ENCODE measurements at regions not wholly inside any gene's neighbourhood (a gene's known extent, or its start where the extent isn't known, plus 50 kb on each side); places are given as distances from the start of the nearest gene placed in this dataset.

DNA sequence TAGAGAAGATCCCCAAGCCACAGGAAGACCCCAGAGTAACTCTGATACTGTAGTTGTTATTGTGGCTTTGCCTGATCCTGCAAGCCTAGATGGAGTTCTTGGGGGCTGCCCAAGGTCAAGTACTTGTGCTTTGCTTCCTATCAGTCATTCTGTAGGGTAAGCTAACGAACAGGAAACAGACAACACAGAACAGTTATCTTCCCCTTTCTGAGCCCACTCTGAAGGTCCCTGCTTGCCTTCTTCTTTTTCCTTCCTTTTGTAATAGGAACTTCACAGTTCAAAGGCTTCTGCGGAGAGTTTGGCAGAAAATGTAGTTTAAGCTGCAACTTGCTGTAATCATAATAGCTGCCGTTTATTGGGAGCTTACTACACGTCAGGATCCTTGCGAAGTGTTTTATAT lies 494.1 kb upstream of the ERCC4 start:
- Mint-ChIP-seq H3K27me3 (ENCODE audit: low read depth) (peaks cover 12% of the 10 kb centered on the region), H3K4me3 (no peak overlapping the region), H3K4me1 (ENCODE audit: low read depth) (no peaks in the 10 kb centered on the region), H3K36me3 (ENCODE audit: low read depth) (no peaks in the 10 kb centered on the region), H3K9me3 (no peaks in the 10 kb centered on the region), H3K27ac (no peak overlapping the region)
- intact Hi-C loops (cut with micrococcal nuclease), result no loop called here
- CTCF ChIA-PET, result interaction anchor here (1.3 kb wide), 1 partner anchor 27 kb away, joined by 3 read pairs; no protein-coding TSS in a partner anchor
- no peak for DNase-seq

- intact Hi-C loops (cut with micrococcal nuclease), result no loop called here
- H3K9me3 Mint-ChIP-seq, result no peaks in the 10 kb centered on the region
- H3K4me3 Mint-ChIP-seq, result no peak overlapping the region
- CTCF ChIA-PET, result interaction anchor here (1.3 kb wide), 1 partner anchor 27 kb away, joined by 3 read pairs; no protein-coding TSS in a partner anchor
- H3K4me1 Mint-ChIP-seq (ENCODE audit: low read depth), result no peaks in the 10 kb centered on the region
- no peak overlapping the region for H3K27ac Mint-ChIP-seq
- H3K36me3 Mint-ChIP-seq (ENCODE audit: low read depth), result no peaks in the 10 kb centered on the region
- H3K27me3 Mint-ChIP-seq (ENCODE audit: low read depth), result peaks cover 12% of the 10 kb centered on the region
- DNase-seq, result no peak
These were observed 493.7 kb upstream of the ERCC4 start for GRCh38 chr16:13426269-13426668.

DNA sequence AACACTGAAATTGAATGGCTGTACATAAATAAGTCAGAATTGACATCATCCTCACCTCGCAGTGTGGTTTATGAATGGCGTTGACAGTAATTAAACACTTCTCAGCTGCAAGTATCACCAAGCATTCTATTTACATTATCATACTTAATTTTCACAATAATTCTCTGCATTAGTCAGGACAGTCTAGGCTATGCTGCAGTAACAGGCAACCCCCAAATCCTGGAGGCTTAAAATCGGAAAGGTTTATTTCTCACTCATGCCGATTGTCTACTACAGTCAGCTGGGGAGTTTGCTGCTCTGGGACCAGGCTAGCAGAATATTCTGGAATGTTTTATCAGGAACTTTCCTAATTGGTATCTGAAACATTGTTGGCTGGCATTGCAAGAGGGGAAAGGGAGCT lies 493.2 kb upstream of the ERCC4 start:
- H3K27ac Mint-ChIP-seq, result no peak overlapping the region
- H3K9me3 Mint-ChIP-seq, result no peaks in the 10 kb centered on the region
- H3K36me3 Mint-ChIP-seq (ENCODE audit: low read depth), result no peaks in the 10 kb centered on the region
- H3K4me3 Mint-ChIP-seq, result no peak overlapping the region
- intact Hi-C loops (cut with micrococcal nuclease), result no loop called here
- DNase-seq, result no peak
- no peaks in the 10 kb centered on the region for H3K4me1 Mint-ChIP-seq (ENCODE audit: low read depth)
- CTCF ChIA-PET, result interaction anchor here (1.3 kb wide), 1 partner anchor 27 kb away, joined by 3 read pairs; no protein-coding TSS in a partner anchor
- peaks cover 11% of the 10 kb centered on the region for H3K27me3 Mint-ChIP-seq (ENCODE audit: low read depth)

GRCh38 chr16:13427943-13428342 lies 492.0 kb upstream of the ERCC4 start:
- H3K4me3 Mint-ChIP-seq, result no peak overlapping the region
- intact Hi-C loops (cut with micrococcal nuclease), result no loop called here
- peaks cover 10% of the 10 kb centered on the region for H3K27me3 Mint-ChIP-seq (ENCODE audit: low read depth)
- CTCF ChIA-PET, result interaction anchor here (1.4 kb wide), 1 partner anchor 25 kb away, joined by 4 read pairs; no protein-coding TSS in a partner anchor
- no peak for DNase-seq
- H3K27ac Mint-ChIP-seq, result no peak overlapping the region
- no peaks in the 10 kb centered on the region for H3K36me3 Mint-ChIP-seq (ENCODE audit: low read depth)
- no peaks in the 10 kb centered on the region for H3K9me3 Mint-ChIP-seq
- H3K4me1 Mint-ChIP-seq (ENCODE audit: low read depth), result no peaks in the 10 kb centered on the region

GRCh38 chr16:13429416-13429815 lies 490.5 kb upstream of the ERCC4 start:
- Mint-ChIP-seq H3K4me3 (no peak overlapping the region), H3K9me3 (no peaks in the 10 kb centered on the region), H3K4me1 (ENCODE audit: low read depth) (no peaks in the 10 kb centered on the region), H3K36me3 (ENCODE audit: low read depth) (no peaks in the 10 kb centered on the region), H3K27me3 (ENCODE audit: low read depth) (peaks cover 2% of the 10 kb centered on the region), H3K27ac (no peak overlapping the region)
- intact Hi-C loops (cut with micrococcal nuclease), result no loop called here
- DNase-seq, result no peak
- CTCF ChIA-PET, result interaction anchor here (1.4 kb wide), 1 partner anchor 23 kb away, joined by 4 read pairs; no protein-coding TSS in a partner anchor

DNA sequence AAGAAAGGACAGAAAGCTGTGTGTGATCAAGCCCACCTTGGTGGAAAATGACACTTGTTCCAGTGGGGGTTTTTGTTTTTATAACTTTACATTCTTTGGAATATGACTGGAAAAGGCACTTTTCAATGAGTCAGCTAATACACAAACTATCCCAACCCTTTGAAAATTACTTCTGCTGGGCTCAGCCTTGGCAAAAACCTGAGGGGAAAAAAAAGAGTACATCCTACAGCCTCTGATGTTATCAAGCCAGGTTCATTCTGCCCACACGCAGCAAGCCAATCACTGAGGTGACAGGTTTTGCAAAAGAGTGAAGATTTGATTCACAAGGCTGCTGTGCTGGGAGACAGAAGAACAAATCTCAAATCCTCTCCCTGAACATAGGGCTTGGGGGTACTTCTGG lies 484.5 kb upstream of the ERCC4 start:
- CTCF ChIA-PET, result no interaction called here
- Mint-ChIP-seq H3K27me3 (ENCODE audit: low read depth) (peaks cover 4% of the 10 kb centered on the region), H3K36me3 (ENCODE audit: low read depth) (no peaks in the 10 kb centered on the region), H3K4me3 (no peak overlapping the region), H3K9me3 (no peaks in the 10 kb centered on the region), H3K4me1 (ENCODE audit: low read depth) (no peaks in the 10 kb centered on the region), H3K27ac (no peak overlapping the region)
- DNase-seq, result no peak
- intact Hi-C loops (cut with micrococcal nuclease), result no loop called here

GRCh38 chr16:13435873-13436474 lies 484.0 kb upstream of the ERCC4 start:
- CTCF ChIA-PET, result no interaction called here
- Mint-ChIP-seq H3K9me3 (no peaks in the 10 kb centered on the region), H3K36me3 (ENCODE audit: low read depth) (no peaks in the 10 kb centered on the region), H3K4me1 (ENCODE audit: low read depth) (no peaks in the 10 kb centered on the region), H3K27ac (no peak overlapping the region), H3K27me3 (ENCODE audit: low read depth) (peaks cover 4% of the 10 kb centered on the region), H3K4me3 (no peak overlapping the region)
- intact Hi-C loops (cut with micrococcal nuclease), result no loop called here
- no peak for DNase-seq

DNA sequence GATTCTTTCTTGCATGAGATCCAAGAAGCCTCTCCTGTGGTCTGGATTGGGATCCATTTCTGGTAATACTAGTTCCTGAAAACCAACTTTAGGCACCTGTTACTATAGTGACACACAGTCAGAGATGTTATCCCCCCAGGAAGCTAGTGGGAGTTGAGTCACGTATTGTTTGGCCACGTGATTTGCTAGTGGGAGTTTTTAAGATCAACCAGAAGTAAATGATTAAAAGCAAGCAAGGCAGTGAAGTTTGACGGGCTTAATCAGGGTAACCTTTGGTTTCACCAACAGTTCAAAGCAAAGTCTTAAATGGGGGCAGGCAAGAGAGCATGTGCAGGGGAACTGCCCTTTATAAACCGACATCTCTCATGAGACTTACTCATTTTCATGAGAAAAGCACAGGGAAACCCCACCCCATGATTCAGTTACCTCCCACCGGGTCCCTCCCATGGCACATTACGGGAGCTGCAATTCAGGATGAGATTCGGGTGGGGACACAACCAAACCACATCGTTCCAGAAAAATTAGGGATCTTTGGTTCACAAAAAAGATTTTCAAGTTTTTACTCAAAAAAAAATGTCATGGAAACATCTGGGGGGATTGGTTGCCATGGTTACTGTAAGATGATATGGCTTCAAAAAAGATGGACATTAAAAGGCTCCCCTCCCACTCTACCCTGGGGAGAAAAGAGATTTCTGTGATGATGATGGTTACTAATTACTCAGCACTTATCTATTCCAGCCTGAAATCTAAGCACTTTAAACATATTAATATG lies 483.1 kb upstream of the ERCC4 start:
- intact Hi-C loops (cut with micrococcal nuclease), result no loop called here
- H3K4me3 Mint-ChIP-seq, result no peak overlapping the region
- CTCF ChIA-PET, result no interaction called here
- peaks cover 4% of the 10 kb centered on the region for H3K27me3 Mint-ChIP-seq (ENCODE audit: low read depth)
- no peak overlapping the region for H3K27ac Mint-ChIP-seq
- no peaks in the 10 kb centered on the region for H3K9me3 Mint-ChIP-seq
- H3K4me1 Mint-ChIP-seq (ENCODE audit: low read depth), result no peaks in the 10 kb centered on the region
- H3K36me3 Mint-ChIP-seq (ENCODE audit: low read depth), result no peaks in the 10 kb centered on the region
- DNase-seq, result no peak

DNA sequence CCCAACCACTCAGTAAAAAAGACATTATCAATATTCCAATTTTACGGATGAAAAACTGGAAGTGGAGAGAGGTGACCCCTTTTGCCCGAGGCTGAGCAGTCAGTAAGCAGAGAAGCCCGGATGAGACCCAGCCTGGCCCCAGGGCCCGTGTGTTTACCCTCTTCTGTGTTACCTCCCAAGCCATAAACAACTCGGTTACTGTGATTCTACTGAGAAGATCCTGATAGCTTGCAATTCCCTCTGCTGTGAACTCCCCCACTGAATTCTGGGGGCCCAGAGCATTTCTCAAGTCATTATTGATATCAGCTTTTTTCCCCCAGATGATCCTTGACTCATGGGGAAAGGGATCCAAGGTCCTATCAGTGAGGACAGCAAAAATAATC lies 482.6 kb upstream of the ERCC4 start:
- CTCF ChIA-PET, result no interaction called here
- no peak overlapping the region for H3K27ac Mint-ChIP-seq
- H3K9me3 Mint-ChIP-seq, result no peaks in the 10 kb centered on the region
- H3K27me3 Mint-ChIP-seq (ENCODE audit: low read depth), result peaks cover 4% of the 10 kb centered on the region
- no peaks in the 10 kb centered on the region for H3K36me3 Mint-ChIP-seq (ENCODE audit: low read depth)
- no peak for DNase-seq
- H3K4me3 Mint-ChIP-seq, result no peak overlapping the region
- H3K4me1 Mint-ChIP-seq (ENCODE audit: low read depth), result no peaks in the 10 kb centered on the region
- intact Hi-C loops (cut with micrococcal nuclease), result no loop called here

- no peak overlapping the region for H3K4me3 Mint-ChIP-seq
- no peaks in the 10 kb centered on the region for H3K36me3 Mint-ChIP-seq (ENCODE audit: low read depth)
- CTCF ChIA-PET, result no interaction called here
- no peaks in the 10 kb centered on the region for H3K4me1 Mint-ChIP-seq (ENCODE audit: low read depth)
- intact Hi-C loops (cut with micrococcal nuclease), result no loop called here
- no peak overlapping the region for H3K27ac Mint-ChIP-seq
- DNase-seq, result no peak
- H3K9me3 Mint-ChIP-seq, result no peaks in the 10 kb centered on the region
- H3K27me3 Mint-ChIP-seq (ENCODE audit: low read depth), result peaks cover 4% of the 10 kb centered on the region
These were observed 481.9 kb upstream of the ERCC4 start for GRCh38 chr16:13438064-13438463.

- no peak for DNase-seq
- Mint-ChIP-seq H3K27ac (no peak overlapping the region), H3K4me1 (ENCODE audit: low read depth) (no peaks in the 10 kb centered on the region), H3K27me3 (ENCODE audit: low read depth) (peaks cover 4% of the 10 kb centered on the region), H3K9me3 (no peaks in the 10 kb centered on the region), H3K36me3 (ENCODE audit: low read depth) (no peaks in the 10 kb centered on the region), H3K4me3 (no peak overlapping the region)
- intact Hi-C loops (cut with micrococcal nuclease), result no loop called here
- CTCF ChIA-PET, result no interaction called here
These were observed 480.2 kb upstream of the ERCC4 start for GRCh38 chr16:13439766-13440165.

- intact Hi-C loops (cut with micrococcal nuclease), result no loop called here
- DNase-seq, result no peak
- Mint-ChIP-seq H3K27ac (no peak overlapping the region), H3K9me3 (no peaks in the 10 kb centered on the region), H3K27me3 (ENCODE audit: low read depth) (peaks cover 4% of the 10 kb centered on the region), H3K36me3 (ENCODE audit: low read depth) (no peaks in the 10 kb centered on the region), H3K4me1 (ENCODE audit: low read depth) (no peaks in the 10 kb centered on the region), H3K4me3 (no peak overlapping the region)
- CTCF ChIA-PET, result interaction anchor here (0.6 kb wide), 1 partner anchor 979 kb away, joined by 3 read pairs; no protein-coding TSS in a partner anchor
These were observed 478.3 kb upstream of the ERCC4 start for GRCh38 chr16:13441675-13442074.

- DNase-seq, result no peak
- CTCF ChIA-PET, result no interaction called here
- Mint-ChIP-seq H3K27me3 (ENCODE audit: low read depth) (no peaks in the 10 kb centered on the region), H3K4me1 (ENCODE audit: low read depth) (no peaks in the 10 kb centered on the region), H3K4me3 (no peak overlapping the region), H3K9me3 (no peaks in the 10 kb centered on the region), H3K27ac (no peak overlapping the region), H3K36me3 (ENCODE audit: low read depth) (no peaks in the 10 kb centered on the region)
- intact Hi-C loops (cut with micrococcal nuclease), result no loop called here
These were observed 471.6 kb upstream of the ERCC4 start for GRCh38 chr16:13448346-13448745.
